NCI-H1105 (cell line): ENCODE measurements at regions not wholly inside any gene's neighbourhood (a gene's known extent, or its start where the extent isn't known, plus 50 kb on each side); places are given as distances from the start of the nearest gene placed in this dataset.
"Not testable (repeated sequence)": the region's sequence is repeated elsewhere in the genome, so short reads cannot be mapped to it uniquely, and the experiment has no call there.

Experiments
- DNase-seq: peaks from one replicate; lab custom pipeline; 2025; lab: John Stamatoyannopoulos, UW

DNA sequence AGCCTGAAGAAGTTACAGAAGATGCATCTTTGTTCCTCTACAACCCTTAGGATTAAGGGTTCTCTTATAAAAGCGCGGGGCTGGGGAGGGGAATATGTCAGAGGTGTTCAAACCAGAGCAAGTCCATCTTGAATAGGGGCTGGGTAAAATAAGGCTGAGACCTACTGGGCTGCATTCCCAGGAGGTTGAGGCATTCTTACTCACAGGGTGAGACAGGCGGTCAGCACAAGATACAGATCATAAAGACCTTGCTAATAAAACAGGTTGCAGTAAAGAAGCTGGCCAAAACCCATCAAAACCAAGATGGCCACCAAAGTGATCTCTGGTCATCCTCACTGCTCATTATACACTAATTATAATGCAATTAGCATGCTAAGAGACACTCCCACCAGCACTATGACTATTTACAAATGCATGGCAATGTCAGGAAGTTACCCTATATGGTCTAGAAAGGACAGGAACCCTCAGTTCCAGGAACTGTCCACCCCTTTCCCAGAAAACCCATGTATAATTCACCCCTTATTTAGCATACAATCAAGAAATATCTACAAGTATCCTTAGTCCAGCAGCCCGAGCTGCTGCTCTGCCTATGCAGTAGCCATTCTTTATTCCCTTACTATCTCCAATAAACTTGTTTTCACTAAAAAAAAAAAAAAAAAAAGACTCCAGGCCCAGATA is 108.1 kb upstream of the FOXN3 start:
- DNase-seq: no peak

DNA sequence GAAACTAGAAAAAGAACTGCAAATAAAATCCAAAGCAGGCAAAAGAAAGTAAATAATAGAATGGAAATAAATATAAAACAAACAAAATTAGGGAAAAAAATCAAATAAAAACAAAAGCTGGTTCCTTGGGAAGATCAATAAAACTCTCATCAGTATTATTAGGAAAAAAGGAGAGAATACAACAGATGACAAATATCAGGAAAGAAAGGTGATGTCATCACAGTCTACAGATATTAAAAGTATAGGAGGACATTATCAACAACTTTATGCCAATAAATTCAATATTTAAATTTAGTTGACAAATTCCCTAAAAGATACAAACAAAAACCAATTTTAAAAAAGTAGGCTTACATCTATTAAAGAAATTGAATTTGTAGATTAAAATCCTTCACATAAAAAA is 107.4 kb upstream of the FOXN3 start:
- DNase-seq: no peak

- no peak for DNase-seq
Observed at GRCh38 chr14:89521988-89522387, 105.0 kb upstream of the FOXN3 start.

- no peak for DNase-seq
Observed at GRCh38 chr14:89519040-89519439, 102.0 kb upstream of the FOXN3 start.

GRCh38 chr14:89516173-89516572 is 99.1 kb upstream of the FOXN3 start:
- DNase-seq: no peak

DNA sequence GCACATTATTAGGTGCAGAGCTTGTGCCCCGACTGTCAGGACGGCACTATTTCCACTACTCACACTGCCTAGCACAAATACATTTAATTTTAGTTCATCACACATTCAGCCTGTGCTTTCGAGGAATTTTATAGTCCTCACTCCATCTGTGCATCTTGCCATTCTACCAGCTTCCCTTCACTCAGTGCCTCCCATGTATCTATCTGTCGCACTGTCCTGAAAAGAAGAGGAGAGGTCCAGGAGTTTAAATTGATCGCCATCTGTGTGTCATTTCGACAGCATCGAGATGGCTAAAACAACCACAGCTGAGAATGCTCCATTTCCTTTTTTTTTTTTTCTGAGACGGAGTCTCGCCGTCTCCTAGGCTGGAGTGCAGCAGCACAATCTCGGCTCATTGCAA is 97.6 kb upstream of the FOXN3 start:
- no peak for DNase-seq

GRCh38 chr14:89509891-89510290 is 92.9 kb upstream of the FOXN3 start:
- no peak for DNase-seq

- DNase-seq: no peak
Observed at GRCh38 chr14:89508863-89509262, 91.8 kb upstream of the FOXN3 start.

GRCh38 chr14:89507926-89508460 is 91.0 kb upstream of the FOXN3 start:
- no peak for DNase-seq

GRCh38 chr14:89507521-89507920 is 90.5 kb upstream of the FOXN3 start:
- no peak for DNase-seq

DNA sequence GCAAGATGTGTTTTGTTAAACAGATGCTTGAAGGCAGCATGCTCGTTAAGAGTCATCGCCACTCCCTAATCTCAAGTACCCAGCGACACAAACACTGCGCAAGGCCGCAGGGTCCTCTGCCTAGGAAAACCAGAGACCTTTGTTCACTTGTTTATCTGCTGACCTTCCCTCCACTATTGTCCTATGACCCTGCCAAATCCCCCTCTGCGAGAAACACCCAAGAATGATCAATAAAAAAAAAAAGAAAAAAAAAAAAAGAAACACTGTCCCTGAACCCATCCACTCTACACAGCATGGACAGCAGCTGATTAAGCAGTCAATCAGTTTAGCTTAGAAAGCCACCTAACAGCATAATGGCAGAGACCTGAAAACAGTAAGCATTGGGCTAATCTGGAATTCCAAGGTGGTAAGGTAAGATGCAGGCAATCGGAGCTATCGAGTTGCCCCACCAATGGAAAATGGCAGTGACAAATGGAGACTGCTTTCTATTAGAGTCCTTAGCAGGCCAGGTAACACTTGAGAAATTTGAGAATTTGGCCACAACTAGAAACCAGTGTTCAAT is 89.9 kb upstream of the FOXN3 start:
- not testable (repeated sequence) for DNase-seq

DNA sequence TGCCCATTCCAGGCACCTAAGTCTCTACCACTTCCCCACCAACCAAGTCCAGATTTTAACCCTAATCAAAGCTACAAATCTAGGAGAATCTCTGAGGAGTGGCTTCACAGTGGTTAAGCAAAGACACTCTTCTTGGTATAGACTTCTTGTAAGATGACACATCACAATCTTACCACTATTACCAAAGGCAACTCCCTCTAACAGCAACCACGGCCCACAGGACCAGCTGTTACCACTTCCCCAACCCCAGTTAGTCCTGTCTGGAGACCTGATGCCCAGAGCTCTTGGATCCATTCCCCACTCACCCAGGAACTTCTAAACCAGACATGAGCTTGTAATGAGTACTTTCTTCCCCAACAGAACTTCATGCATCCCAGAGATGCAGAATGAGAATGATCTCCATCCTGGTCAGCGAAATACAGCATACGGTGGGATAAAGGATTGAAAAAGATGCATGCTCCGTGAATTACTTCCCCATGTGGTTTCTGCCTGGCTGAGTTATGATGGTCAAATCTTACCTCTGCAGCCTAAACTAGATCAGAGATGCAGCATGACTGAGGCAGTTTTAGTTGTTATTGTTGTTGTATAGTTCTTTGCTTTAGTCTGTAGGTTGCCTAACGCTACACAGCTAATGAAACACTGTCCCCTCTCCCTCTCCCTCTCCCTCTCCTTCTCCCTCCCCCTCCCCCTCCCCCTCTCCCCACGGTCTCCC is 87.7 kb upstream of the FOXN3 start:
- DNase-seq: no peak

DNA sequence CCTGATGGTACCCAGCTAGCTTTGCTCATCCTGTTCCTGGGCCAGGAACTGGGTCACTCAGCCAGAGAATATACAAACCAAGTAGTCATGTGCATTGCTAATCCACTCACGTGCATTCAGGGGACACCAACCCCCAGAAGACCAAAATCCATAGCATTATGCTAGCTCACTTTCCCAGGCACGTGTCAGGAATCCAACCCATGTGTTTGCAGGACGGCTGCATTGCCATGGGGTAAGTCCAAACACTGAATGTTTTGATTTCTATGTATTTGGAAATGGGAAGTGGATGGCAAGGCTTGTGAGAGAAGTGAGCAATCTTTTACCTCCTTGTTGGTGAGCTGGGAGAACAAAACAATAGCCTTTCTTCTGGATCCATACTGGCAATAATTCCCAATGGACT is 87.1 kb upstream of the FOXN3 start:
- no peak for DNase-seq

GRCh38 chr14:89503431-89503996 is 86.5 kb upstream of the FOXN3 start:
- no peak for DNase-seq

- no peak for DNase-seq
Observed at GRCh38 chr14:89502966-89503365, 85.9 kb upstream of the FOXN3 start.

DNA sequence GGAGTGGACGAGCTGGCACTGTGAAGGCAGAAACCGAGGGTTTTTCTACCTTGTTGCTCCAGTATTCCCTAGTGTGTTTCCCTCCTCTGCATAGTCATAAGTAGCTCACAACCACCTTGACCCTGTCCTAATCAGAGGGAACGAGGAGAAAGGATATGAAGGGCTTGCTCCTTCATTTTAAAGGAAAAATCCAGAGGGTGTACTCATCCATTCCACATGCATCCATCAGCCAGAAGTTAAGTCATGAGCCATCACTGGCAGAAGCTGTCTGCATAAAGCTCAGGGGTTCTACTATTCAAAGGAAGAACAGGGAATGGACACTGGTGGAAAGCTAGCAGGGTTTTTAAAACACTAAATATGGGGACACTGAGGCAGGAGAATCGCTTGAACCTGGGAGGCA is 84.3 kb upstream of the FOXN3 start:
- DNase-seq: no peak

GRCh38 chr14:89500303-89500702 is 83.3 kb upstream of the FOXN3 start:
- no peak for DNase-seq

DNA sequence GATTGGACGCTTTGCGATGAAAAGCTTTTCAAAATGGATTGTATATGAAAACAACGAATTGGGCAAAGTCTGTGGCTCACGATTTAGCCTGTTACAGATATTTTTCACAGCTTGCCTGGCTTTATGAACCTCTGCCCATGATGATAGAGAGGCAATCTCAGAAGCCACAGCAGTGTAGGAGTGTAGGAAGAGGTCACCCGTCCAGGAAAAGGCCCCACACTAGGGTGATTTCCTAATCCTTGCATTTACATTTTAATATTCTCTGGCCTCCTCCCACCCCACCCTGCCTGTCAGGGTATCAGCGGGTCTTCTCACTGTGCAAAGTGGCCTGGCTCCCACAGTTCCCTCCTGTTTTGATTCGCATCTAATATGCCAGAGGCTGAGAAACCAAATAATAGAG is 81.8 kb upstream of the FOXN3 start:
- no peak for DNase-seq

DNA sequence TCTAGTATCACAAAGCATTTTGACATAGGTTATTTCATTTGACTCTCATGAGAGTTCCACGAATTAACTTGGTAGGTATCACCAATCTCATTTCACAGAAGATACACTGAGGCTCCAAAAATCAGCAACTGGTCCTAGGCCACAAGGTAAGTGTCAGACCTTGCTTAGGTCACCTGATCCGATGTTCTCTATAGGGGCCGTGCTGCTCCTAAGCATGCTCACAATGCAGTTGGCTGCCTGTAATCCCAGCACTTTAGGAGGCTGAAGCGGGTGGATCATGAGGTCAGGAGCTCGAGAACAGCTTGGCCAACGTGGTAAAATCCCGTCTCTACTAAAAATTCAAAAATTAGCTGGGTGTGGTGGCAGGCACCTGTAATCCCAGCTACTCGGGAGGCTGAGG is 78.7 kb upstream of the FOXN3 start:
- no peak for DNase-seq

DNA sequence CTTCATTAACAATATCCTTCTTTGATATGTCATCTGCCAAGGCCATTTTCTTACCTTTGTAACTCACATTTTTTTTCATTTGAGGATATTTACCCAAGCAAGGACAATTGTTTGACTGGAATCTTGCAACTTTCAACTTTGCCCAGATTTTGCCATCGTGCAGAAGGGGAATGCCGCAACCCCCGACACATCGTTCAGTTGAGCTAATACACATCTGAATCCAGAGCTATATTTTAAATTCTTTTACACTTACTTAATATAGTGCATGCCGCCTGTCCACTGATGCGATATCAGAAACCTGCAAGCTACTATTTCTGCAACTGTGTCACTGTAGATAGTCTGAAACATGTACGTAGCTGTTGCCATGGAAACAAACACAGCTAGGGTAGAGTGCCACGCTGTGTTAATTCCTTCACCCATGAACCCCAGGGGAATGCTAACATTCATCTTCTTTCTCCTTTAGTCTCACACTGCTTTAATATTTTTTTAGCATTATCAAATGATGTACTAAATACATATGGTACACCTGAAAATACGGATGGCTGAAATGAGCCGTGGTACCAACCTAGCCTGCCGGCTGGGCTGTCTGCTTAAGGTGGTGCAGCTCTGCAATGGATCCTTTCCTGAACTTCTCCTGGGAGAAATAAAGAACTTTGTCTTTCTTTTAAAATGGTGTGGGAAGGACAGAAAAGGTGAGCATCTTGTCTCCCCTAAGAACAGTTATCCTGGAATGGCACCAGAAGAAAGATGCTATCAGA is 77.0 kb upstream of the FOXN3 start:
- DNase-seq: no peak

GRCh38 chr14:89493406-89493805 is 76.4 kb upstream of the FOXN3 start:
- no peak for DNase-seq

- no peak for DNase-seq
Observed at GRCh38 chr14:89491711-89492381, 74.8 kb upstream of the FOXN3 start.
